ENCODE measurements at regions not wholly inside any gene's neighbourhood (a gene's known extent, or its start where the extent isn't known, plus 50 kb on each side); places are given as distances from the start of the nearest gene placed in this dataset.
"Not testable (repeated sequence)": the region's sequence is repeated elsewhere in the genome, so short reads cannot be mapped to it uniquely, and the experiment has no call there.

- H3K9me3 ChIP-seq; H4K20me1 ChIP-seq (ENCODE audit: insufficient read depth); H2AFZ ChIP-seq (ENCODE audit: low read depth); H3K4me2 ChIP-seq; H3K79me2 ChIP-seq (ENCODE audit: insufficient read depth); H3K27ac ChIP-seq (ENCODE audit: low read depth in 2 of 2, low read length in 1 of 2); H3F3A ChIP-seq (replicated peaks; ENCODE audit: insufficient read depth); H3K27me3 ChIP-seq (ENCODE audit: insufficient read depth); DNase-seq; POLR2A ChIA-PET; H3K9ac ChIP-seq; CTCF ChIA-PET; H3K9me2 ChIP-seq; H3K4me3 ChIP-seq (ENCODE audit: low read depth in 2 of 2, low read length in 1 of 2); H3K36me3 ChIP-seq (replicated peaks in 1 of 2; ENCODE audit: control insufficient read depth in 1 of 2, insufficient read depth in 2 of 2, low read length in 1 of 2): not testable (repeated sequence)
- WGBS (ENCODE audit: low lambda C conversion rate): 90% methylated on average over 2 of the region's 2 CpGs
- H3K4me1 ChIP-seq (ENCODE audit: control insufficient read depth in 1 of 2, insufficient read depth in 2 of 2, low read depth in 1 of 2, low read length in 1 of 2): peaks cover 8 to 21% of the 10 kb centered on the region in 2 experiments; a peak in 3 of 4 replicates
These were observed 74.4 kb upstream of the RTN4 start for GRCh38 chr2:55124682-55125081.

- no peak overlapping the region for H3K4me2 ChIP-seq
- ChIA-PET POLR2A (no interaction called here), CTCF (no interaction called here)
- H3K27me3 ChIP-seq (ENCODE audit: insufficient read depth): no peaks in the 10 kb centered on the region
- no peaks in the 10 kb centered on the region for H3F3A ChIP-seq (replicated peaks; ENCODE audit: insufficient read depth)
- TF ChIP-seq JUND (IDR thresholded peaks at IDR 0.05): no peak
- no peak for TF ChIP-seq MEF2A (IDR thresholded peaks at IDR 0.05; ENCODE audit: borderline replicate concordance, low read depth)
- TF ChIP-seq USF2 (IDR thresholded peaks at IDR 0.05; ENCODE audit: borderline replicate concordance, low read depth, low read length): no peak
- no peak for TF ChIP-seq RCOR1 (IDR thresholded peaks at IDR 0.05; ENCODE audit: low read length)
- no peak for TF ChIP-seq MXI1 (IDR thresholded peaks at IDR 0.05; ENCODE audit: low read depth, low read length)
- TF ChIP-seq PBX3 (IDR thresholded peaks at IDR 0.05): no peak
- TF ChIP-seq USF1 (IDR thresholded peaks at IDR 0.05; ENCODE audit: borderline replicate concordance, low read depth): no peak
- TF ChIP-seq FOSL2 (IDR thresholded peaks at IDR 0.05; ENCODE audit: borderline replicate concordance, low read depth): no peak
- TF ChIP-seq FOXJ3 (CRISPR knock-in tag; IDR thresholded peaks at IDR 0.05): no peak
- TF ChIP-seq YY1 (IDR thresholded peaks at IDR 0.05; ENCODE audit: low read depth): no peak
- TF ChIP-seq EZH2phosphoT487 (IDR thresholded peaks at IDR 0.05; ENCODE audit: borderline replicate concordance, low read depth): no peak
- no peak for TF ChIP-seq GATA2 (CRISPR knock-in tag; IDR thresholded peaks at IDR 0.05)
- no peak for TF ChIP-seq GABPA (IDR thresholded peaks at IDR 0.05; ENCODE audit: low read depth)
- no peak for TF ChIP-seq POLR2AphosphoS5 (IDR thresholded peaks at IDR 0.05; ENCODE audit: low read depth, low read length)
- H3K79me2 ChIP-seq (ENCODE audit: insufficient read depth): no peaks in the 10 kb centered on the region
- no peak overlapping the region for H3K4me3 ChIP-seq (ENCODE audit: low read depth in 2 of 2, low read length in 1 of 2)
- no peaks in the 10 kb centered on the region for H3K9me2 ChIP-seq
- H3K27ac ChIP-seq (ENCODE audit: low read depth in 2 of 2, low read length in 1 of 2): no peak overlapping the region
- H3K36me3 ChIP-seq (replicated peaks in 1 of 2; ENCODE audit: control insufficient read depth in 1 of 2, insufficient read depth in 2 of 2, low read length in 1 of 2): no peaks in the 10 kb centered on the region
- no peak overlapping the region for H2AFZ ChIP-seq (ENCODE audit: low read depth)
- H3K4me1 ChIP-seq (ENCODE audit: control insufficient read depth in 1 of 2, insufficient read depth in 2 of 2, low read depth in 1 of 2, low read length in 1 of 2): peaks cover 14 to 25% of the 10 kb centered on the region in 2 experiments; a peak in 3 of 4 replicates
- H3K9ac ChIP-seq: no peak overlapping the region
- no peaks in the 10 kb centered on the region for H3K9me3 ChIP-seq
- no peak for DNase-seq
- no peaks in the 10 kb centered on the region for H4K20me1 ChIP-seq (ENCODE audit: insufficient read depth)
- 78% methylated on average over 2 of the region's 2 CpGs for WGBS (ENCODE audit: low lambda C conversion rate)
These were observed 73.6 kb upstream of the RTN4 start for GRCh38 chr2:55123851-55124269.

All from SK-N-SH (cell line).